Liver (tissue), 3 donors: ENCODE measurements at regions not wholly inside any gene's neighbourhood (a gene's known extent, or its start where the extent isn't known, plus 50 kb on each side); places are given as distances from the start of the nearest gene placed in this dataset.

Source experiments
- RAD21 ChIP-seq, 2 donors: IDR thresholded peaks; 2 replicates each; pipeline ENCODE4 v1.6.1; 2016; ENCODE audit warnings: antibody characterized with exemption in 2 of 2, mild to moderate bottlenecking in 2 of 2
- RXRA ChIP-seq, 2 donors: IDR thresholded peaks; 2 replicates each; pipeline ENCODE4 v1.6.1; 2017 to 2018; ENCODE audit warnings: antibody characterized with exemption in 2 of 2, mild to moderate bottlenecking in 1 of 2
- SP1 ChIP-seq: IDR thresholded peaks from 2 replicates; pipeline ENCODE4 v1.6.1; 2018; ENCODE audit warnings: antibody characterized with exemption, mild to moderate bottlenecking
- TAF1 ChIP-seq: conservative IDR thresholded peaks from 2 replicates; pipeline ENCODE4 v1.6.1; 2016; ENCODE audit warnings: antibody characterized with exemption, mild to moderate bottlenecking
- YY1 ChIP-seq: IDR thresholded peaks from 2 replicates; pipeline ENCODE4 v1.6.1; 2016; ENCODE audit warnings: antibody characterized with exemption, mild to moderate bottlenecking
- TF ChIP-seq, protein P1 (sequence below): fragments of 150-350 bp; IDR thresholded peaks from 2 replicates; pipeline ENCODE4 v1.5.1; 2017; ENCODE audit warnings: improper control_type of control experiment, low read depth, low read length; ENCODE audit not compliant: missing input control
- TF ChIP-seq, protein P2 (sequence below): IDR thresholded peaks from 2 replicates; pipeline ENCODE4 v1.6.1; 2016; ENCODE audit warnings: antibody characterized with exemption
- TF ChIP-seq, protein P3 (sequence below): IDR thresholded peaks from 2 replicates; pipeline ENCODE4 v1.6.1; 2016; ENCODE audit warnings: antibody characterized with exemption
- donor health status: healthy.
- donor health status: healthy.

DNA sequence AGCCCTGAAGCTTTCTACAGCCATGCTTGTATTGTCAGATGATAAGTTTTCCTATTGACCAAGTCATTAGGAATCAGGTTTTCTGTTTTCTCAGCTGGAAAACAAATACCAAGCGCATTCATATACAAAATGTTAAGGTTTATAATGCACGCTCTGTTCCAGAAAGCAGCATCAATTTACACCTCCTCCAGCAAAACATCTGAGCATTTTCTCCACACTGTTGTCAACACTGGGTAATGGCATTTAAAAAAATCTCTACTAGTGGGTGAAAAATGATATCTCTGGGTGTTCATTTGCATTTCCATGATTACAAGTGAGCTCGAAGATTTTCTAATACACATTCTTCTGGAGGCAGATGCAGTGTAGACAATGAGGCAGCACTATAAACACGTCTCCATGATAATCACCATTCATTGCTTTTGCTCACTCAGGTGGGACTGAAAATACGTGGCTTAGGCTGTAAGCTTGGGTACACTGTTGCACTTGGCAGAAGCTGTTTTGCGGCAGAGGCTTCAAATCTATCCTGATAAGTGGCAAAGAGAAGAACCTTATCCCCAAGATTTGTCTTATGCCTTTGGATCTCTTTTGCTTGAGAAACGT, 114.8 kb upstream of the PLPP4 start:
- TF ChIP-seq TAF1: no peak
- TF ChIP-seq, protein P1, sequence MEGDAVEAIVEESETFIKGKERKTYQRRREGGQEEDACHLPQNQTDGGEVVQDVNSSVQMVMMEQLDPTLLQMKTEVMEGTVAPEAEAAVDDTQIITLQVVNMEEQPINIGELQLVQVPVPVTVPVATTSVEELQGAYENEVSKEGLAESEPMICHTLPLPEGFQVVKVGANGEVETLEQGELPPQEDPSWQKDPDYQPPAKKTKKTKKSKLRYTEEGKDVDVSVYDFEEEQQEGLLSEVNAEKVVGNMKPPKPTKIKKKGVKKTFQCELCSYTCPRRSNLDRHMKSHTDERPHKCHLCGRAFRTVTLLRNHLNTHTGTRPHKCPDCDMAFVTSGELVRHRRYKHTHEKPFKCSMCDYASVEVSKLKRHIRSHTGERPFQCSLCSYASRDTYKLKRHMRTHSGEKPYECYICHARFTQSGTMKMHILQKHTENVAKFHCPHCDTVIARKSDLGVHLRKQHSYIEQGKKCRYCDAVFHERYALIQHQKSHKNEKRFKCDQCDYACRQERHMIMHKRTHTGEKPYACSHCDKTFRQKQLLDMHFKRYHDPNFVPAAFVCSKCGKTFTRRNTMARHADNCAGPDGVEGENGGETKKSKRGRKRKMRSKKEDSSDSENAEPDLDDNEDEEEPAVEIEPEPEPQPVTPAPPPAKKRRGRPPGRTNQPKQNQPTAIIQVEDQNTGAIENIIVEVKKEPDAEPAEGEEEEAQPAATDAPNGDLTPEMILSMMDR: no peak
- TF ChIP-seq RAD21 (IDR thresholded peaks at IDR 0.05): no peak
- TF ChIP-seq SP1: no peak
- TF ChIP-seq, protein P2, sequence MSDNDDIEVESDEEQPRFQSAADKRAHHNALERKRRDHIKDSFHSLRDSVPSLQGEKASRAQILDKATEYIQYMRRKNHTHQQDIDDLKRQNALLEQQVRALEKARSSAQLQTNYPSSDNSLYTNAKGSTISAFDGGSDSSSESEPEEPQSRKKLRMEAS: no peak
- no peak for TF ChIP-seq RXRA (IDR thresholded peaks at IDR 0.05)
- TF ChIP-seq, protein P3, sequence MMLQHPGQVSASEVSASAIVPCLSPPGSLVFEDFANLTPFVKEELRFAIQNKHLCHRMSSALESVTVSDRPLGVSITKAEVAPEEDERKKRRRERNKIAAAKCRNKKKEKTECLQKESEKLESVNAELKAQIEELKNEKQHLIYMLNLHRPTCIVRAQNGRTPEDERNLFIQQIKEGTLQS: no peak
- no peak for TF ChIP-seq YY1
